Cardiac muscle cell (in vitro differentiated cells and primary cell): ENCODE measurements at regions not wholly inside any gene's neighbourhood (a gene's known extent, or its start where the extent isn't known, plus 50 kb on each side); places are given as distances from the start of the nearest gene placed in this dataset.

Experiments
- DNase-seq, 2 donors: peaks; one replicate each; pipeline versions ENCODE4 v3.0.0 to v3.0.0-alpha.2; 2010 to 2017; ENCODE audit warnings: low read depth in 1 of 2, low spot score in 1 of 2
- H3K27ac ChIP-seq: fragments of 200-600 bp; sonication (generic); 2 replicates; pipeline ENCODE4 v1.5.1; 2016
- H3K27me3 ChIP-seq: fragments of 200-600 bp; sonication (generic); 2 replicates; pipeline ENCODE4 v1.6.0; 2016; ENCODE audit warnings: control low read depth
- H3K36me3 ChIP-seq: fragments of 200-600 bp; sonication (generic); 2 replicates; pipeline ENCODE4 v1.5.1; 2016; ENCODE audit warnings: control low read depth
- H3K4me1 ChIP-seq: fragments of 200-600 bp; sonication (generic); 2 replicates; pipeline ENCODE4 v1.8.1; 2017; ENCODE audit warnings: low read depth, mild to moderate bottlenecking, mixed run types
- H3K4me3 ChIP-seq: fragments of 200-600 bp; sonication (generic); 2 replicates; pipeline ENCODE4 v1.5.1; 2016; ENCODE audit warnings: mild to moderate bottlenecking
- H3K9me3 ChIP-seq: fragments of 200-600 bp; sonication (generic); 2 replicates; pipeline ENCODE4 v1.5.1; 2017; ENCODE audit warnings: low read depth, mild to moderate bottlenecking, control low read depth
- TF ChIP-seq, protein P1 (sequence below): IDR thresholded peaks from 2 replicates; pipeline ENCODE4 v1.5.1; 2012; ENCODE audit warnings: low read depth, mild to moderate bottlenecking, low read length

DNA sequence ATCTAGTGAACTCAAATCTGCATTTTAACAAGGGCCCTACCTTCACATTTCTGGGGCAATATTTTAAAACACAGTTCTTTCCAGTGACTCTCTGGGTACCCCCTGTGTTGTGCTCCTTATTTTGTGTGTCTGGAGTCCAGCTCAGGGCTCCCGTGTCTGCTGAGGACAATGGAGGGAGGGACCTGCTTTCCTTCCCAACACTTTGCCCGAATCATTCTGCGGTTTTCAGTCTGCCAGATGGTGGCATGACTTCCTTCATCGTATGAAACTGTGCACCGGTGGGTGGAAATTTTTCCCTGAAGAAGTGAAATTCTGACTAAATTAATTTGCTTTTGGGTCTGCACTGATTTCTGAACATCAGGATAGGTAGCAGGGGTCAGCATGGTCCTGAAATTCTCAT, 153.6 kb upstream of the CD180 start:
- no peaks in the 10 kb centered on the region for H3K36me3 ChIP-seq
- H3K27ac ChIP-seq = no peak overlapping the region
- no peak overlapping the region for H3K4me3 ChIP-seq
- no peak for DNase-seq
- no peaks in the 10 kb centered on the region for H3K4me1 ChIP-seq
- H3K9me3 ChIP-seq = no peaks in the 10 kb centered on the region
- H3K27me3 ChIP-seq = no peaks in the 10 kb centered on the region
- TF ChIP-seq, protein P1, sequence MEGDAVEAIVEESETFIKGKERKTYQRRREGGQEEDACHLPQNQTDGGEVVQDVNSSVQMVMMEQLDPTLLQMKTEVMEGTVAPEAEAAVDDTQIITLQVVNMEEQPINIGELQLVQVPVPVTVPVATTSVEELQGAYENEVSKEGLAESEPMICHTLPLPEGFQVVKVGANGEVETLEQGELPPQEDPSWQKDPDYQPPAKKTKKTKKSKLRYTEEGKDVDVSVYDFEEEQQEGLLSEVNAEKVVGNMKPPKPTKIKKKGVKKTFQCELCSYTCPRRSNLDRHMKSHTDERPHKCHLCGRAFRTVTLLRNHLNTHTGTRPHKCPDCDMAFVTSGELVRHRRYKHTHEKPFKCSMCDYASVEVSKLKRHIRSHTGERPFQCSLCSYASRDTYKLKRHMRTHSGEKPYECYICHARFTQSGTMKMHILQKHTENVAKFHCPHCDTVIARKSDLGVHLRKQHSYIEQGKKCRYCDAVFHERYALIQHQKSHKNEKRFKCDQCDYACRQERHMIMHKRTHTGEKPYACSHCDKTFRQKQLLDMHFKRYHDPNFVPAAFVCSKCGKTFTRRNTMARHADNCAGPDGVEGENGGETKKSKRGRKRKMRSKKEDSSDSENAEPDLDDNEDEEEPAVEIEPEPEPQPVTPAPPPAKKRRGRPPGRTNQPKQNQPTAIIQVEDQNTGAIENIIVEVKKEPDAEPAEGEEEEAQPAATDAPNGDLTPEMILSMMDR = no peak

DNA sequence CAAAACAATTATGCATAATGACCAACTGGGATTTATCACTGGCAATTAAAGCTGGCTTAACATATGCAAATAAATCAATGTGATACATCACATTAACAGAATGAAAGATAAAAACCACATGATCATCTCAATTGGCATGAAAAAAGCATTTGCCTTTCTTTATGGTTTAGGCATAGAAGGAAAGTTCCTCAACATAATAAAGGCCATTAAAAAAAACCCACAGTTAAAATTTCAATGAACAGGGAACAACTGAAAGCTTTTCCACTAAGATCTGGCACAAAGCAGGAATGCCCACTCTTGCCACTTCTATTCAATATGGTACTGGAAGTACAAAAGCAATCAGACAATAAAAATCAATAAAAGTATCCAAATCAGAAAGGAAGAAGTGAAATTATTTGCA, 151.2 kb upstream of the CD180 start:
- Histone ChIP-seq H3K9me3 (no peaks in the 10 kb centered on the region), H3K27ac (no peak overlapping the region), H3K4me1 (no peaks in the 10 kb centered on the region), H3K27me3 (no peaks in the 10 kb centered on the region), H3K36me3 (no peaks in the 10 kb centered on the region), H3K4me3 (no peak overlapping the region)
- DNase-seq = no peak
- TF ChIP-seq, protein P1 = no peak

DNA sequence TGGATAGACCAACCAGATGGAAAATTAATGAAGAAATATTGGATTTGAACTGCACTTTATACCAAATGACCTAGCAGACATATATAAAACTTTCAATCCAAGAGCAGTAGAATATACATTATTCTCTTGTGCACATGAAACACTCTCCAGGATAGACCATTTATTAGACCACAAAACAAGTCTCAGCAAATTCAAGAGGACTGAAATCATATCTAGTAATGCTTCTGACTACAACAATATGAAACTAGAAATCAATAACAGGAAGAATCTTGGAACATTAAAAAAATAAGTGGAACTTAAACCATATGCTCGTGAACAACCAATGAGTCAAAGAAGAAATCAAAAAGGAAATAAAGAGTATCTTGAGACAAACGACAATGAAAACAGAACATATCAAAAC, 150.0 kb upstream of the CD180 start:
- DNase-seq = no peak
- Histone ChIP-seq H3K27me3 (no peaks in the 10 kb centered on the region), H3K9me3 (no peaks in the 10 kb centered on the region), H3K4me1 (no peaks in the 10 kb centered on the region), H3K4me3 (no peak overlapping the region), H3K36me3 (no peaks in the 10 kb centered on the region), H3K27ac (no peak overlapping the region)
- TF ChIP-seq, protein P1 = no peak

DNA sequence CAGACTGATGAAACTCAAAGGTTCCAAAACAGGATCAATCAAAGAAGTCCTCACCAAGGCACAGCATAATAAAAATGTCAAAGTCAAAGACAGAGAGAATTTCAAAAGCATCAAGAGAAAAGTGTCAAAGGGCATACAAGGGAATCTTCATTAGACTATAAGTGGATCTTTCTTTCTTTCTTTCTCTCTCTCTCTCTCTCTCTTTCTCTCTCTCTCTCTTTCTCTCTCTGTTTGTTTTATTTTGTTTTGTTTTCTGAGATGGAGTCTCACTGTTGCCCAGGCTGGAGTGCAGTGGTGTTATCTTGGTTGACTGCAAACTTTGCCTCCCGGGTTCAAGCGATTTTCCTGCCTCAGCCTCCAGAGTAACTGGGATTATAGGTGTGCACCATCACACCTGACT, 148.3 kb upstream of the CD180 start:
- Histone ChIP-seq H3K9me3 (no peaks in the 10 kb centered on the region), H3K4me1 (no peaks in the 10 kb centered on the region), H3K27me3 (no peaks in the 10 kb centered on the region), H3K27ac (no peak overlapping the region), H3K4me3 (no peak overlapping the region), H3K36me3 (no peaks in the 10 kb centered on the region)
- TF ChIP-seq, protein P1 = no peak
- DNase-seq = no peak

DNA sequence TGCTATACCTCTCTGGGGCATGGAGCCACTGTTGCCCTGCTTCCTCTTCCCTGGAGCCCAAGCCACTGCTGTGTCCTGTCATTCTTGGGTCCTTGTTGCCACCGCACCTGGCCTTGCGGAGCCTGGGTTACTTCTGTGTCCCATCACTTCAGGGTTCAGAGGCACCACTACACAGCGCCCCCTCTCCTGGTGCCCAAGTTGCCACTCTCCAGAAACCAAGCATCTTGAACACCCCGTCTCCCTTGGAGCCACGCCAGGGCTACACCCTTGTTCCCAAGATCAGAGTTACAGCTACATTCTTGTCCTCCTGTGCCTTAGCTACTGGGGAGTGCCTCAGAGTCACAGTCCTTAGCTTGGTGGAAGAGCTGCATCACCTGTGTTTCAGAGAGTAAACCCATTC, 147.2 kb upstream of the CD180 start:
- TF ChIP-seq, protein P1 = no peak
- no peak for DNase-seq

DNA sequence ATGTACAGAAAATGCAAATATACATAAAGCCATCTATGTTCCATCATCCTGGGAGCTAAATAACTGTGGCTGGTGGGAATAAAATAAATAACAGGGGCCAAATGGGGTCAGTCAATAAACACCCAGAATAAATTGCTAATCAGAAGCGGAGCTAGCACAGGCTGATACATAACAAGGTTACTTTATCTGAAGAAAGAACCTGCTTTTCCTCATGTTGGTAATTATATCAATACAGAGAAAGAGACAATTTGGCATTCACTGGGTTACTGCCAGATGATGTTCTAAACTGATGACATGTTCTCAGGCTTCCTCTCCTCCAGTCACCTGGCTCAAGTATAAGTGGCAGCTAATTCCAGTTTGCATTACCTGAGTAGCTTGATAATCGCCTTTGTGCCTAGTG, 144.9 kb upstream of the CD180 start:
- TF ChIP-seq, protein P1 = no peak
- H3K4me3 ChIP-seq = no peak overlapping the region
- no peak for DNase-seq
- H3K9me3 ChIP-seq = no peaks in the 10 kb centered on the region
- no peaks in the 10 kb centered on the region for H3K36me3 ChIP-seq
- no peaks in the 10 kb centered on the region for H3K27me3 ChIP-seq
- no peaks in the 10 kb centered on the region for H3K4me1 ChIP-seq
- H3K27ac ChIP-seq = no peak overlapping the region

More for the DNA sequence above, 147.2 kb upstream of the CD180 start:
- Histone ChIP-seq H3K27ac (no peak overlapping the region), H3K4me3 (no peak overlapping the region), H3K9me3 (no peaks in the 10 kb centered on the region), H3K4me1 (no peaks in the 10 kb centered on the region), H3K36me3 (no peaks in the 10 kb centered on the region), H3K27me3 (no peaks in the 10 kb centered on the region)
